Stimulated activated naive CD4-positive, alpha-beta T cell treated with Interleukin-2 at 50 U/mL for 16 hours (primary cell): ENCODE measurements at regions not wholly inside any gene's neighbourhood (a gene's known extent, or its start where the extent isn't known, plus 50 kb on each side); places are given as distances from the start of the nearest gene placed in this dataset.

Experiments used
- DNase-seq: peaks from one replicate; lab custom pipeline; 2025; lab: John Stamatoyannopoulos, UW

GRCh38 chr9:22286661-22287060 is 160.0 kb upstream of the DMRTA1 start:
- DNase-seq, result no peak

- DNase-seq, result no peak
Measured at GRCh38 chr9:22288661-22289060, 158.0 kb upstream of the DMRTA1 start.

- no peak for DNase-seq
Measured at GRCh38 chr9:22307013-22307711, 139.5 kb upstream of the DMRTA1 start.

- no peak for DNase-seq
Measured at GRCh38 chr9:22308177-22308576, 138.4 kb upstream of the DMRTA1 start.

GRCh38 chr9:22316645-22317044 is 130.0 kb upstream of the DMRTA1 start:
- no peak for DNase-seq

GRCh38 chr9:22331533-22331932 is 115.1 kb upstream of the DMRTA1 start:
- DNase-seq, result no peak

GRCh38 chr9:22332202-22332601 is 114.4 kb upstream of the DMRTA1 start:
- DNase-seq, result no peak

GRCh38 chr9:22337261-22337660 is 109.4 kb upstream of the DMRTA1 start:
- DNase-seq, result no peak

GRCh38 chr9:22342491-22343217 is 104.0 kb upstream of the DMRTA1 start:
- DNase-seq, result no peak

- no peak for DNase-seq
Measured at GRCh38 chr9:22343218-22343611, 103.4 kb upstream of the DMRTA1 start.

- no peak for DNase-seq
Measured at GRCh38 chr9:22354699-22355384, 91.8 kb upstream of the DMRTA1 start.

- DNase-seq, result no peak
Measured at GRCh38 chr9:22356985-22357384, 89.6 kb upstream of the DMRTA1 start.

- DNase-seq, result no peak
Measured at GRCh38 chr9:22363421-22363887, 83.2 kb upstream of the DMRTA1 start.

- DNase-seq, result no peak
Measured at GRCh38 chr9:22373636-22374035, 73.0 kb upstream of the DMRTA1 start.

GRCh38 chr9:22374051-22374450 is 72.6 kb upstream of the DMRTA1 start:
- no peak for DNase-seq

- DNase-seq, result no peak
Measured at GRCh38 chr9:22379272-22379671, 67.4 kb upstream of the DMRTA1 start.

- no peak for DNase-seq
Measured at GRCh38 chr9:22381170-22381569, 65.5 kb upstream of the DMRTA1 start.

GRCh38 chr9:22382331-22382730 is 64.3 kb upstream of the DMRTA1 start:
- DNase-seq, result no peak

- no peak for DNase-seq
Measured at GRCh38 chr9:22383718-22384117, 62.9 kb upstream of the DMRTA1 start.

- DNase-seq, result no peak
Measured at GRCh38 chr9:22389271-22389670, 57.4 kb upstream of the DMRTA1 start.

GRCh38 chr9:22392523-22392922 is 54.1 kb upstream of the DMRTA1 start:
- no peak for DNase-seq

GRCh38 chr9:22395687-22396141 is 50.9 kb upstream of the DMRTA1 start:
- DNase-seq, result no peak
